ENCODE measurements at regions not wholly inside any gene's neighbourhood (a gene's known extent, or its start where the extent isn't known, plus 50 kb on each side); places are given as distances from the start of the nearest gene placed in this dataset.

- TF ChIP-seq CTCF (IDR thresholded peaks at IDR 0.05) (no peak), ZFX (IDR thresholded peaks at IDR 0.05; ENCODE audit: borderline replicate concordance) (no peak)
Measured at GRCh38 chr5:167893271-167893670, 398.2 kb upstream of the WWC1 start.
